ENCODE measurements at regions not wholly inside any gene's neighbourhood (a gene's known extent, or its start where the extent isn't known, plus 50 kb on each side); places are given as distances from the start of the nearest gene placed in this dataset.

DNA sequence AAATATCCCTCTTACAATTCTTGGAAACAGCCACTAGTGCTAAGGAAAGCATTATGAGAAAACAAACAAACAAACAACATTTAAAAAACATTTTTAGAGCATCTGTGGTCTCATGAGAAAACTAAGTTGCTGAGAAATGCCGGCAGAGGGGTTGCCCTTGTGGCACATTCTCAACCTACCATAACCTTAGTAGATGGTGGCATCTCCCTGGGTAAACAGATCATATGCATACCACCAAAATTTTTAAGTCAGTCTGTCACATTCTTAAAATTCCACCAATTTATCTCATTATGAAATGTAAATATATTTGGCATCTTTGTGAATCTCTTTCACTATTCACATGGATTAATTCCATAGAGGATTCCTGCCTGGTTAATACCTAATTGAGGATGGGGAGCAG lies 575.7 kb upstream of the MARCKS start:
- no peak for DNase-seq

DNA sequence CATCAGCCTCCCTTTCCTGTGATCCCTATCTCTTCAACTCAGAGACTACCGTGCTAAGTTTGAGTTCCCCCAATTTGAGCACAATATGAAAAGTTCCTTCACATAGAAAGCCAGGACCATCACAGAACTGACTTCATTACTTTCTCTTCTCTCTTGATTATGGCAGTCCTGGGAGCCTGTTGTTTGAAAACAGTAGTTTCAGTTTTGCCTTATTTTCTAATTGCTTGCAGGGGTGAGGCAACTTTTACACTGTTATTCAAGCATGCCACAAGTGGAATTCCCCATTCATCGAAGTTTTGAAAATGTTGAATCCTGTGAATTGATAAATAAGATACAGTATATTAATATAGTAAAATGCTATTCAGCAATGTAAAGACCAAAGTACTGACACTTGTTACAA lies 569.7 kb upstream of the MARCKS start:
- DNase-seq: no peak

DNA sequence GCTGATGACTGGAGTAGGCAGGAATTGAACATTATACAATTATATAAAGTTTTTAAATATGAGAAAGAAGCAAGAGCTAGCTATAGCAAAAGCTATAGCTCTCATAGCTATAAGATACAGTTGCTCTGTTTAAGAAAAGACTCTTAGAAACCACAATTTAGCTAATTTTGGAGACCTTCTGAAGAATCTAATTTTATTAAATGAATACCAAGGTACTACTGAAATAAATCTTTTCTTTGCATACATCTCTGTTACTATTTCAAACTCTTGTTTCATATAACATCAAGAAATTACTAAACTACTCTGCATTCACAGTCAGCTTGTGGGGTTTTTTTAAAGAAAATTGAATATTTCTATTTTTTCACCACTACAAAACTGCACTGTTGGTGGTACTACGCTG lies 568.7 kb upstream of the MARCKS start:
- no peak for DNase-seq

DNA sequence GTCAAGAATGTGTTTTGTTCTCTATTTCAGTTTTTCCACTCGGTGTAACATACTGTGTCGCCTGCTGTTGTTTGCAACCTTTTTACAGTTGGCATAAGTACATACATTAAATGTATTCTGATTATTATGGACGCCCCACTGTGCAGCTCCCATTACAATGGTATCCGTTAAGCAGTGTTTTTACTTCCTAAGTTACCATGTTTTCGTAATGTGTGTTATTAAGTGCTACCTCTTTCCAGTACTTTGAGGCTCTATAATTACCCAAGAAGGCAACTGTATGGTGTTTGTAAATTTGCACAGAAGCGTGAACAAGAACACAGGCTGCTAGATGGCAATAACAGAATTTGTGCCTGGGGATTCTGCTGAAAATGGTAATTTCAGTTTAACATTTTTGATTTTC lies 568.0 kb upstream of the MARCKS start:
- no peak for DNase-seq

DNA sequence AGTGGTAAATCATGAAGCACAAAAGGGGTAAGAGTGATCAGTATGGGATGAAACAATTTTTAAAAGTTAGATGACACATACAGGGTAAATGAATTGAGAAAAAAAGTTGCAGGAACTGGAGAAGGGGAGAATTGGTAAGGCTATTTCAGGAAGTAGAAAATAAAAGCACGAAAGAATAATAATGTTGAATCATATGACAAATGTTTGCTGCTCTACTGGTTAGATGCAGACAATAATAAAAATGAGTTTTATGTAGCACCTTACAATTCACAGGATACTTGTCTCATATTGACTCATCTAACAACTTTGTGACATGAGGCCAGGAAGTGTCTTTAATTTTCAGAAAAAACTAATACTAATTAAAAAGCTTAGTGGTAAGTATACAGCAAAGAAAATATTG lies 566.5 kb upstream of the MARCKS start:
- no peak for DNase-seq

DNA sequence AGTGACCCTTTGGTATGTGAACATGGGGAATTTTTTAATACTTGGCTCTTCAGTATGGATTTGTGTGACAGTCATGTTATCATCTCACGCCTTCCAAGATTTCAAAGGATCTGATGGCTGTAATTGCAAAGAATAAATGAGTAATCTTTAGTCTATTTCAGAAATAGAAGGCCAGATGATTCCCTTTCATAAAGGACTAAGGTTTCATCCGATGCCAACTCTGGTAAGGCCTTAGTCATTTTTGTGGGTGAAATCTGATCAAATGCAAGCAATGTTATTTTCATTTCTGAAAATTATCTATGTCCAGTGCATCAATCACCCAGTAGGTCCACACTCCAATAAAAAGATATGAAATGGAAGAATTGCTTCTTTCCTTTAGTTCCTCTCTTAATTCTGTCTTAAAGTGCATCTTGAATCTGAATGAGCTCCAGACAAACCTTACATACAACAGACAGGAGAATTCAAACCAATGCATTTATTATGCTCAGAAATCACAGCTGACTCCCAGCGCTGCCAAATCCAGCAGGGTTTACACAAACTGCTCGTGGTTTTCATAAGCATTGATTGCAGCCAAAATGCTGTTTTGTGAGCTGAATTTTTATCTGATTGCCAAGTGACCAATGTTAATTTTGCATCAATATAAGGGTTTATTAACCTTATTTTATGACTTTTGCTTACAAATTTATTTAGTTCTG lies 565.2 kb upstream of the MARCKS start:
- peak in 32 of 56 donors; percentile 0 to 64 (median 12) for DNase-seq

DNA sequence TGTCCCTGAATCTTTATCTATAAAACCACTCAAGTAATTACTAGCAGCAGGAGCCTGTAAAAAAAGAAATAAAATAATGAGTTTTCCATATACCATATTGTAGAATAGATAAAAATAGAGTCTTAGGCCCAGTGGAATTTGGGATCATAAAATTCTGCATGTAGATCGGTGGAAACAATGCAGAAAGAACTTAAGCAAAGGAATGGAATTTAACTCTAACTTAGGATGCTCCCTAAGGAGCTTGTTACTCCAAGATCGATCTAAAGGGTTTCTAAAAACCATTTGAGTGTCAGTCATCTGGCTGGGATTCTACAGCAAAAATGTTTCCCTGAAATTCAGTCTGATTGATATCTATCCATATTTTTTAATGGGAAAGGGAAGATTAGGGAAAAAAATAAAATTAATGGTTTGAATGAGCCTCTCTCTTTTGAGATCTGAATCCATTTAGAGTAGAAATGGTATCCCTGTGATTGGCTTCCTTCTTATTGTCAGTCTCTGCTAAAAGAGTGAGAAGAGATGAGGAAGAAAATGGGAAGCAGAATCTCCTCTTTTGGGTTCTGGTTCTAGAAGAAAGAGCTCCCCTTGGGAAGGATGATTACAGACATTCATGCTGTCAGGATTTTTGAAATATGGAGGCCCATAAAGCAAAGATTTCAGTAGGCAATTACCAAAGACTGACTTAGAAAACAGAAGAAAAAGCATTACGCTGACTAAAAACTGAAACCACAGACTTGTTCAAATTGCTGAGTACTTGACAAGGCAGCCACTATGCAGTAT lies 564.3 kb upstream of the MARCKS start:
- no peak for DNase-seq

DNA sequence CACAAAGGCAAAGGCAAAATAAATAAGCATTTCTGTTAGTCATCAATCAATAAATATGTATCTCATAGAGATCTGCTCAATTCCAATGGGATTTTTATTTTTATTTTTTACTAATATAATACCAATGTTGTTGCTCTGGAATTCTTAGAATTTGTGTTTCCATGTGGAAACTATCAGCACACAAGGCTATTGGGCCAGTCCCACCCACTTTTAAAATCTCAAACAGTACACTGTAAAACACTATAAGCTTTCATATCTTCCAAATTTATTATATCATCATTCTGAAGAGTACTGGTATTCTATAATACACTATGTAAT lies 563.8 kb upstream of the MARCKS start:
- no peak for DNase-seq

DNA sequence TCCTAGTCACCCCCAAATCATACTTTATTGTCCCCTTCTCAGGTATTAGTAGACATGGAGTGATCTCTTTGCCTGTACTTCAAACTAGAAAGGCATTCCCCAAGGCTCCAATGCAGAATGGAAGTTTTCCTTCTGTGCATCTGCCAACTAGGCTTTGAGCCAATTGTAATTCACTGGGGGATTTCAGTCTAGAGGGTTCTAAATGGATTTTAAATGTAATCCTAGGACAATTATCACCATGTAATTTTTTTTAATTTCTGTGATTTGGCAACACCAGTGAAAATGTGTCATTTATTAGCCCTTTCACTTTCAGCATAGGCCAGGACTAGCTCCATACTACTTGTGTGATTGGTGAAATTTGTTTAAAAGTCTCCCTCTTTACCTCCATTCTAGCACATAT lies 557.6 kb upstream of the MARCKS start:
- DNase-seq: no peak

DNA sequence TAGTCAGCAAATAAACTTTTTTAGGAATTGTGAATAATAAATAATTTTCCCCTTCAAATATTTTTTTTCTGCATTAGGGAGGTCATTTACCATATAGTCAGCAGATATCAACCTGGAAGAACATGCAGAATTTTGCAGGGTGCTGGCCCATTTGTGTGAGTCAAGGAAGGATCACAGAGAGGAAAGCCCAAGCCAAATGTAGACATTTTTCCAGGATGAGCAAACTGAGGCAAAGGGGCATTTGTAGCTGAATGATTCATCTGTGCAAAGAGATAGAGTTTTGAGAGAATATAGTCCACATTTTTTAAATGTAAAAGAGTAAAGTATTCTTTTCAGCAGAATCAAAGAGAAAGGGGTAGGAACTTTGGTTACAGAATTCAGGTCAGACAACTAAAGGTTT lies 555.5 kb upstream of the MARCKS start:
- no peak for DNase-seq

DNA sequence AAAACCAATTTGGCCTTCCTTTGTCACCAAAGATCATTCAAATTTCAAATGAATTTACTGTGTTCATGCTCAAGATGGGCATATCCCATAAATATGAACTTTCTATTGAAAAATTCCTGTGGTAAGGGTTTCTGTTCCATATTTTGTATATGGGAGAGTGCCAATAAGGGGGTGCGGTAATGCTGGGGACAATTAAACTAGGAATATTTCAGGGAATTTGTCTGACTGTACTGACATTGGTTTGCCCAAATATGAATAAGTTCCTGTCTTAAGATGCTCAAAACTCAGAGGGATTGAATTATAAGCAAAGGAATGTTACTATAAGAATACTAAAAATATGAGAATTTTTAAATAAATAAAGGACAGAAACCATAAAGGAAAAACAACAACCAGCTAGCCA lies 553.0 kb upstream of the MARCKS start:
- no peak for DNase-seq

DNA sequence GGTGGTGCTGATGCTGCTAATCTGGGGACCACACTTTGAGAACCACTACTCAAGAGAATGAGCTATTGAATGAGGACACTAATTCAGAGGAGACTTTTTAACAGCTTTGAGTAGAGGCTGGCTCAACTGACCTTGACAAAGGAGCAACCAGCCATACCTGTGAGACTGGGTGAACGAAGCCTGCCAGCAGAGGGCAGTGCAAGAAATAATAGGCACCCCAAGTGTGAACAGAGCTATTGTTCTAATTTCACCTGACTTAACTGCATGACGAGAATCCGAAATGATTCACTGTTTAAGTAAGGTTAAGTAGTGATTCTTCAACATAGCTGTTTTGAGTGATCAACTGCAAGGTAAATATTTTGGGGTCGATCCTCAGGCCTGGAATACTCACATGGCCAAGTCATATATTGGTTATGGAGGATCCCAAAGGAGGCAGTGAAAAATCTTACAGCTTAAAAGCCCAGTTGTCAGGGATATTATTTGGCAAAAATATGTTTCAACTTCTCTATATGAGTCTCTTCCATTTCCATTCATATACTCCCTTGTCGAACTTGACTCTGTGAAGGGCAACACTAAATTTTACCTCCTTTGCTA lies 550.5 kb upstream of the MARCKS start:
- peak in 13 of 56 donors; percentile 2 to 57 (median 20) for DNase-seq

DNA sequence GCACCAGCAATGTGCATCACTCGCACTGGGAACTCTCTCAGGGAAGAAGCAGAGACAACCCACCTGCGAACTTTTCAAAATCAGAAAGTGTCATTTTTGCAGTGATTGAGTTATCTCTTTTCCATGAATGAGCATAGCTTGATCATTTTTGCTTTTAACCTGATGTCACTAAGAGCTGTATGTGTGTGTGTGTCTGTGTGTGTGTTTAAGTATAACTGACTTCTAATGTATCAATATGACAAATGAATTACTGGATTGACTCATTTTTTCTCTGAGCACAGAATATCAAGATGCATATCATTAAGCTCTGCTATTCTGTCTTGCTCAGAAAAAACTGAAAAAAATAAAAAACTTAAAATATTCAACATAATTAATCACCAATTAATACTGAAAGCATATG lies 548.9 kb upstream of the MARCKS start:
- no peak for DNase-seq

DNA sequence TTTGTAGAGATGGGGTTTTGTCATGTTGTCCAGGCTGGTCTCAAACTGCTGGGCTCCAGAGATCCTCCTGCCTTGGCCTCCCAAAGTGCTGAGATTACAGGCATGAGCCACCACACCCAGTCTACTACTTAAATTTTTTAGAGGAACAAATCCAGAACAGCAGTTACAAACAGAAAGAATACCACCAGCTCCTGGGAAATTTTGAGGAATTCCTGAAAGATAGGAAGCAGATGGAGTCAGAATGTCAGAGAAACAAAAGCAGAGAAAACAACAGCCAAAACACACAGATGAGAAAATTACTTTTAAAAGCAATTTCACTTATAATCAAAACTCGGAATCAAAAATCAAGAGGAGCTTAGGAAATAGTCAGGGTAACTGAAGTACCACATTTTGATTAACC lies 543.3 kb upstream of the MARCKS start:
- DNase-seq: no peak

DNA sequence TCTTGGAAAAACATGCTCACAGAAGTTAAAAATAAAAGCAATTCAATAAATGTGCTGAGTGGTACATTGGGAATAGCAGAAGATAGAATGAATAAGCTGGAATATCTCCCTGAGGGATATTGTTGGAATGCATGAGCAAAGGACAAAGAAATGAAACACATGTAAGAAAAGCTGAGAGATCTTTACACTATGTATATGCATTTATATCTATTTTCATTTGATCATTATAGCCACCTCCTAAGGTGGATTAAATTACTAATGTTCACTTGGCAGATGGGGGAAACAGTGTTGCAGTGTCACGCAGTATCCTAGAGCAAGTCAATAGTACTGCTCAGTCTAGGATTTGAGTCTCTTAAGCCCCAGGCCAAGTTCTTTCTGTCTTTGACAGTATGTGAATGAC lies 542.0 kb upstream of the MARCKS start:
- no peak for DNase-seq

DNA sequence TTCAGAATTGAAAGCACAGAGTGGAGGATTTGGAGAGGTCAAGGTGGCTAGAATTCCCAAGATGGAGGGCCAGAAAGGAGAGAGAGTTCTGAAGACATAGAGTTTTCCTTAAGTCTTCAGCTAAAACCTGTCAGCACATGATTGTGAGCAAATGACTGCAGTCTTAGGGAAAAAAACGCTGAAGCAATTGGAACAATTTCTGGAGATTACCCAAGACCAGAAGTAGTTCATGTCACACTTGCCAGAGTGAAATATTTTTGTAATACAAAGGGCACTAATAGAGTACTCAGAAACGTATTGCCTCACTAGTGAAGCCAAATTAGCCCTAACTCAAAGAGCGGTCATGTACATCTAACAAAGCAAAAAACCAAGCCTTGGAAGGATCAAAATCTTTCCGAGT lies 541.3 kb upstream of the MARCKS start:
- no peak for DNase-seq

DNA sequence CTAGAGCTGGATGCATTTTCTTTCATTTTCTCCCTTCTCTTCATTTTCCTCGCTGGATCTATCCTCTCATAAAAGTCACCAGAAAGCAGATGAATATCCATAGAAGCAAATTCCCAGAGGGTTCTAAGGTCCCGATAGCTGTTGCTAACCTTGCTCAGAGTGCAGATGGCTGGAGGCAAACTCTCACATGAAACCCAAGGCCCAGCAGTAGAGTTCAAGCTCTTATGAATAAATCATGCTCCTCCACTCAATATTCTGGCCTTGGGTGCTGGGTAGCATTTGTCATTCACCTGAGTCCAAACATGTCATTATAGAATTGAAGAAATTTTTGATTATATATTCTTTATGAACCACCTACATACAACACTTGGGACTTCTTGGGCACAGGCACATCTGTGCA lies 539.7 kb upstream of the MARCKS start:
- no peak for DNase-seq

DNA sequence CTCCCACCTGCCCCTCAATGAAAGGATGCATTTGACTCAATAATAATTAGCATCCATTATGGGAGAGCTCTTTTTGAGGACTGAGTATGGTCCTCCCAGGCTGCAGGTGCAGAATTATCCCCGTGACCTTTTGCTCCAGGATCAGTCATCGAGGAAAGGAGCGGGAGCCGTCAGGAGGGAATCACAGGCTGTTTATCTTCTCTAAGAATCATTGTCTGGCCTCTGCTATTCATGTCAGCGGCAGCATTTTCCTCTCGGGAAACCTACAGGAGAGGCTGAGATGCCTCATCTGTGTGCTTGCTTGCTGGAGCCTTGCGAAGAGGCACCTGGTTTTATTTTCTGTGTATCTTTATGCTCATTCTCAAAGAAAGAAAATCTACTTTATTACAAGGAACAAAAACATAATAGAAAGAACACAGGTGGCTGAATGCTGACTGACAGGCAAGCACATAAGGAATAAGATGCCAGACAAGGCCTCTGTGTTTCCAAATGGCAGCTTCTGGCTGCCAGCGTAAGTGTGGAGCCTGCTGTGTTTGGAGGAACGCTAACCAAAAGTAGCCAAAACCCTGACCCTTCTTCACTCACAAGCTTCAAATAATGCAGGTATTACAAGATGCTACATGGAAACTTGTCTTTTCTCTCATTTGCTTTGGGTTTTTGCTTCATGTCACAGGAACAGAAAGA lies 539.1 kb upstream of the MARCKS start:
- peak in 6 of 56 donors; percentile 4 to 12 (median 10) for DNase-seq

DNA sequence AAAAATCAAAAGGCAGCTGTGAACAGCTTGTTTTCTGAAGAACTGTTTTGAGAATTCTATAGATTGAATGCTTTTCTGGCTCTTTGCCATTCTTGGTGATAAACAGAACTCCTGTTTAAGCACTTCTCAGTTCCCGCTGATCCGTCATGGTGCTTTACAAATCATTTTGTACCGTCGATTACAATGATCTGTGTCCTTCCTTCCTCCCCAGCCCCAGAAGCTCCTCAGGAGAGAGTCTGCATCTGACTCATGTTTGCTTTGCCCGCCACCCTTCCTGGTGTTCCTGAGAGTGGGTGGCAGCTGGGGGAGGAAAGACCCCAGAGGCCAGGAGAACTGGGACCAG lies 538.6 kb upstream of the MARCKS start:
- DNase-seq: no peak

DNA sequence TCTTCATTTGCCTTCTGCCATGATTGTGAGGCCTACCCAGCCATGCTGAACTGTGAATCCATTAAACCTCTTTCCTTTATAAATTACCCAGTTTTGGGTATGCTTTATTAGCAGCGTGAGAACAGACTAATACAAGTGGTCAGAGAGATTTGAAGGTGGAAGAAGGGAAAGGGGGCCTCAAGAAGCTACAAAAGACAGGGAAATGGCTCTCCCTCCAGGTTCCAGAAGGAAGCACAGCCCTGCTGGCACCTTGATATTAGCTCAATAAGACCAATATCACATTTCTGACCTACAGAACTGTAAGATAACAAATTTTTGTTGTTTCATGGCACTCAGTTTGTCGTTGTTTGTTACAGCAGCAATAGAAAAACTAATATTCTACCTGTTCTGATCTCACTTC lies 536.5 kb upstream of the MARCKS start:
- DNase-seq: no peak

DNA sequence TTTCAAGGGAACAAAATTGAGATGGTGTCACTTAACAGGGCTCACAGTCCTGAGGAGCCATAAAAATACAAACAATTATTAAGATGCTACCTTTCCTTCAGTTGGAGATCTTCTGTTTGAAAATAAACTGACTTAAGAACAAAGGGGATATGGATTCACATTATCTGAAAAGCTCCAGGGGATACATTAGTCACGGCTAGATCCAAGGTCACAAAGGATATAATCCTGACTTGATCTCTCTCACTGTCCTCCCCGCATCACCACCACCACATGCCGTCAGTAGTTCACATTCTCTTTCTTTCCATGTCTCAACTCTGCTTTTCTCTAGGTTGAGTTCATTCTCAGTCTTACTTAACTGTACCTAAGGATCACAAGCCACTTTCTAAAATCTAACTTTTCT lies 530.4 kb upstream of the MARCKS start:
- DNase-seq: no peak

DNA sequence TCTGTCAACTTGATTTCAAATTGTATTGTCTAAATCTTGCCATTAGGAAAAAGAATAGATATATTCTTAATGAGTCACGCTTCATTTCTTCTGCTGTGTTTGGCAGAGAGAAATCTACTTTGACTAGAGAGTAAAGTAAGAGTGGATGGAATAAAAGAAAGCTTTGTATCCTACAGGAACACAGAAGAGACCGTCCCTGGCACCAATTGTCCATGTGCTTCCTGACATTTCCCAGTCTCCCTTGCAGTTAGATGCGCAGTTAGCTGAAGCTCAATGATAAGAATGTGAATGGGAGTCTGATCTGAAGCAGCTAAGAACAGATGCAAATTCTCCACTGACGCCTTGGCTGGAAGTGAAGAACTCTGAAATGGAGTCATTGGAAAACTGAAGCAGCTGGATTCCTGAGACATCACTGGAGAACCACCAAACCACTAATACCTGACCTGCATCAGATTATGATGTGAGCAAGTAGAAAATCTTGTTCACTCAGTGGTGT lies 528.2 kb upstream of the MARCKS start:
- DNase-seq: peak in 34 of 56 donors; percentile 2 to 52 (median 16)
